ENCODE measurements at regions not wholly inside any gene's neighbourhood (a gene's known extent, or its start where the extent isn't known, plus 50 kb on each side); places are given as distances from the start of the nearest gene placed in this dataset.

DNA sequence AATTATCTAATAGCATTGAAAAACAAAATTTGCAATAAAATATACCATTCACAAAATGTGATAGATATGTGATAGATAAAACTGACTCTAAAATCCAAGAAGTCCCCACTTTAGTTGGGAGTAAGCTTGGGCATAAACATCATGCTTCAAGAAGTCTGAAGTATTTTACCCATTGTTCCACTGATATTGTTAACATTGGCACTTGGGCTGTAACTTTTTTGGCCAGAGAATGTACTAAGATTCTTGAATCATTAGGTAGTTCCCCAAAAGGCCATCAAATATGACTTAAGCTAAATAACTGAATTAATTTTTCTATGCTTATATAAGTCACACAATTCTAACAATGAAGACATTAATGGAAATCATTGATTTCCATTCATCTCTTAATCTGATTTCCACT lies 413.6 kb downstream of the CDH2 start:
- intact Hi-C loops (cut with micrococcal nuclease): no loop called here

- intact Hi-C loops (cut with micrococcal nuclease): no loop called here
Observed at GRCh38 chr18:27762054-27762453, 414.9 kb downstream of the CDH2 start.

DNA sequence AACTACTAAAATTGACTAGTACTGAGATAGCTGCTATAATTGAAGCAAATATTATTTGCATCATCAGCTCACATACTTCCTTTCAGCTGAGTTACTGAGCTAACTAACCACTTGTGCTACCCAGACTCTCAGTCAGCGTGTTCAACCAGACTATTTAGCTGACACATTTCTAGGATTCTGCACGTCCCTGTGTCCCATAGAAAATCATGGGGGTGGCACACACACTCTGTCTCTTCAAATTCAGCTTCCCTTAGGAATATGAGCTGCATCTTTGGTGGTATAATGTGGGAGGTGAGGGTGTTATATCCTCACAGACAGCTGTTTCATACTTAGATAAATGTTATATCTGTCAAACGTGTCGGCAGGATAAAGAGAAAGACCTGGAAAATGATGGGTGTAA lies 424.0 kb downstream of the CDH2 start:
- intact Hi-C loops (cut with micrococcal nuclease): no loop called here

DNA sequence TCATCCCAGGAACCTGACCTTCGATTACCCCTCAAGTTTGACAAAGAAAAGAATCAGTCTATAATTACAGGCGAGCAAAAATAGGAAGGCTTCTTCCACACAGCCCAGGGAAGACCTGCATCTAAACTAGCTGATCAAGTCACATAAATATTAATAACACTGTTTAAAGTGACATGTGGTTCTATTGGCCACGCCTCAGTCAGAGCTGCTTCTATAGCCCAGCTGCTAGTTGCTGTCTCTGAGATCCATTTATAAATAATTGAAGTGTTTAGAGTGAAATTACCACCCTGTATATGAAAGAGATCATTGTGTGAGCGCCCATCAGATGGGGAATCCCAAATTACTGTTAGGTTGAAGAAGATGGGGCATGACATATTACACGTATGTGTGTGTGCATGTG lies 426.0 kb downstream of the CDH2 start:
- intact Hi-C loops (cut with micrococcal nuclease): no loop called here

DNA sequence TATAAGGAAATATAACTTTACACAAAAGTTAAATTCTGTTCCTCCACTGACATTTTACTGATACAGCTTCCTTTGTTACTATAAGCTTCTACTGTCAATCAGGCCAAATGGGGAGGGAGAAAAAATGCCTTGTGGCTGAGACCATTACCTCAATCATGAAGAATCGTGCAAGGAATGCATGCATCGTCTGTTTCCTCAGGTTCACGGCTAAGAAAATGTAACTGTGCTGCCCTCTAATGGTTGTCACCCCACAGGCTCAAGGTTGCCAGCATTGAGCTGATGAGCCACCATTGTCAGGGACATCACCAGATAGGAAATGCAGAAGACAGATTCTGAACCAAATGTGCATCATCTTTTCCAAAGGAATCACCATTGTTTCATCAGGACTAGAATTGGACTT lies 426.9 kb downstream of the CDH2 start:
- intact Hi-C loops (cut with micrococcal nuclease): no loop called here

DNA sequence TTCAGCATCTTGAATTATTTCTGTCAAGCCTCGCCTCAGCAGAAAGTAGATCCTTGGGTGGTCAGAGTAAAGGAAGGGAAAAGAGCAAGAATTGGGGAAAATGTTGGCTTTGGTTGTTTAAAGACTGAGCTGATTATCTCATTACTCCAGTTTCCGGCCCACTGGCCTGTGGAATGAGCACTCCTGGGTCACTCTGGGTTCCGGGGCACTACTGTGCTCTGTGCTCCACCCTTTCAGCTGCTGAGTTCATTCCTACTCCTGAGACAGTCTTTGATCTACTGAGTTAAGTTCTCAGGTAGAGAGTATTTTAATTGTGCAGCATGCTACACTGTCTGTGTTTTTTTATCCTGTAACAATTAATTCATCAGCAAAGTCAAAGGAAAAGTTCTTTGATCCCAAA lies 427.7 kb downstream of the CDH2 start:
- intact Hi-C loops (cut with micrococcal nuclease): no loop called here

DNA sequence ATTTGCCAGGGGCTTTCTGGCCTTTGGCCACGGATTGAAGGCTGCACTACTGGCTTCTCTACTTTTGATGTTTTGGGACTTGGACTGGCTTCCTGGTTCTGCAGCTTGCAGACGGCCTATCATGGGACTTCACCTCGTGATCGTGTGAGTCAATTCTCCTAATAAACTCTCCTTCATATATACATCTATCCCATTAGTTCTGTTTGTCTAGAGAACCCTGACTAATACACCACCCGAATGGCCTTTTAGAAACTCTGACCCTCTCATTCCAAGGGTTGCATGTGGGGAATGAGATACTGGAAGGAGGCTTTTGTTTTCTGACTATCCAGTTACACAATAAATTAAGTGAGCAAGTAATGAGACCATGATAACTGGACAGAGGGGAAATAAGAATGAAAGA lies 430.7 kb downstream of the CDH2 start:
- intact Hi-C loops (cut with micrococcal nuclease): no loop called here

GRCh38 chr18:27735117-27735516 lies 441.8 kb downstream of the CDH2 start:
- intact Hi-C loops (cut with micrococcal nuclease): no loop called here

DNA sequence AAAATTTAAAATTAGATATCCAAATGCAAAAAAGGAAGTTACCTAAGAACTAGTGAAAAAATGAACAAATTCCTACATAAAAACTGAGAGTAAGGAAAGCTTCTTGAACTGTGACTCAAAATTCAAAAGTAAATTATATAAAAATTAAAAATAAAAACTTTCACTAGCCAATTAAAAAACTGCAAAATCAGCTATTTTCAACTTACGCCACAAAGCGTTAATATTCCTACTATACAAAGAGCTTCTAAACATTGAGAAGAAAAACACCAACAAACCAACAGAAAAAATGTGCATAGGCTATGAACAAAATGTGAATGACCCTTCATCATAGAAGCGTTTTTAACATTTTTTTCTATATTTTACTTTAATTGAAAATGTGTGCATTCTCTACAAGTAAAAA lies 445.7 kb downstream of the CDH2 start:
- intact Hi-C loops (cut with micrococcal nuclease): no loop called here

- intact Hi-C loops (cut with micrococcal nuclease): no loop called here
Observed at GRCh38 chr18:27728659-27729058, 448.3 kb downstream of the CDH2 start.

GRCh38 chr18:27724362-27724761 lies 452.6 kb downstream of the CDH2 start:
- intact Hi-C loops (cut with micrococcal nuclease): no loop called here

GRCh38 chr18:27723168-27723567 lies 453.8 kb downstream of the CDH2 start:
- intact Hi-C loops (cut with micrococcal nuclease): no loop called here

DNA sequence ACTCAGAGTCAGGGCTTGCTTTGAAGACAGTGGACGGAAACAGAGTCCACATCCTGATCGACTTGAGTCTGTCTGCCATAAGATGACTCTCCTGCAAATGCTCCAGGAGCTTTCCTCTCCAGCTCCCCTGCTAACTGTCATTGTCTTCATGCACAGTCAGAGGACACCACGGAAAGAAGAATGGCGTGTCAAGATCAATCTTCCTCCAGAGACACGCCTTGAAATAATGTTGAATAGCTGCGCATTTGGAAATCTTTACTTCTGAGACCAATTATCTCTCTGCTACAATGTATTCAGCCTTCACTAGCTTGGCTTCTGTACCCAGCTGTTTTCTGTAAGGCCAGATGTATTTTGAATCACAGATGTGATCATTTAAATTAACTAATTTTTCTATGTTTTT lies 457.2 kb downstream of the CDH2 start:
- intact Hi-C loops (cut with micrococcal nuclease): no loop called here

DNA sequence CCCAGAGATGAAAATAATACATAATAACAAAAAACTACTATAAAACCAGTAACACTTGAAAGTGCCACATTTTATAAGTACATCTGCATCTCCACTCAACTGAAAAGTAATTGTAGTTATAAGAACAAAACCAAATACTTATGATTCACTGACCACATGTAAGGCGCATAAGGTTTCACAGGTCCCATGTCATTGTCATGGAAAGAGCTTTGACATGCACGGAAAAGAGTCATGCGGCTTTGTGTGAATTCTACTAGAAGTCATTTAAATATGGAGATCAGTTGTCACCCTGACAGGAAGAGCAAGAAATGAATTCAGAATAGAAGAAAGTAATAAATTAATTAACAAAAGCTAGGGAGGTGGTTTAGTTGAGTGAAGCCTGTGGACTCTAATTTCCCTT lies 459.1 kb downstream of the CDH2 start:
- intact Hi-C loops (cut with micrococcal nuclease): no loop called here

GRCh38 chr18:27717250-27717649 lies 459.7 kb downstream of the CDH2 start:
- intact Hi-C loops (cut with micrococcal nuclease): no loop called here

- intact Hi-C loops (cut with micrococcal nuclease): no loop called here
Observed at GRCh38 chr18:27715751-27716150, 461.2 kb downstream of the CDH2 start.

- intact Hi-C loops (cut with micrococcal nuclease): no loop called here
Observed at GRCh38 chr18:27713738-27714095, 463.2 kb downstream of the CDH2 start.

- intact Hi-C loops (cut with micrococcal nuclease): no loop called here
Observed at GRCh38 chr18:27713037-27713737, 463.7 kb downstream of the CDH2 start.

DNA sequence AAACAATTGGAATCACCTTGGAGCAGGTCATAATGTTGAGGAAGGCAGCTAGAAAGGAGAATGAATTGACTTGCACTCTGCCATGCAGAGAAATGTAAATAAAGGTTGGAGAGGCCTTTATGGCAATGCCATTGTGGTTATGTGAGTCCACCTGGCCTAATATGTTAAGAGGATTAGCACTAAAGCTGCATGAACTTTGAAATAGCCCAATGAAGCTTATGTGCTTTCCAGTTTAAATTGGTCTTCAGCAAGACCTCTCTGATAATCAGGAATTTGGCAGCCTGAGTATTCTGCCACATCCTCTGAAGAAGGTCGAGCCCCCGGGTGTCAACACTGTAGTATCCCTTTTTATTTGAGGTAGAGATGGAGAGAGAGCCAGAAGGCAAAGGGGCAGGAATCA lies 464.9 kb downstream of the CDH2 start:
- intact Hi-C loops (cut with micrococcal nuclease): no loop called here

GRCh38 chr18:27711382-27711781 lies 465.5 kb downstream of the CDH2 start:
- intact Hi-C loops (cut with micrococcal nuclease): no loop called here

DNA sequence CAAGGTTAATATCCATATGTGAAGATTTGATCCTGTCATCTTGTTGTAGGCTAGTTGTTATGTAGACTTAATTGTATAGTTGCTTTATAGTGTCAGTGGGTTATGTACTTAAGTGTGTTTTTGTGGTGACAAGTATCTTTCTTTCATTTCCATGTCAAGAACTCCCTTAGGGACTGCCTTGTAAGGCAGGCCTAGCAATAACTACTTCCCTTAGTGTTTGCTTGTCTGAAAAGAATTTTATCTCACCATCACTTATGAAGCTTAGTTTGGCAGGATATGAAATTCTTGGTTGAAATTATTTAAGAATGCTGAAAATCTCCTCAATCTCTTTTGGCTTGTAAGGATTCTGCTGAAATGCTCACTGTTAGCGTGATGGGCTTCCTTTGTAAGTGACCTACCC lies 467.6 kb downstream of the CDH2 start:
- intact Hi-C loops (cut with micrococcal nuclease): no loop called here

DNA sequence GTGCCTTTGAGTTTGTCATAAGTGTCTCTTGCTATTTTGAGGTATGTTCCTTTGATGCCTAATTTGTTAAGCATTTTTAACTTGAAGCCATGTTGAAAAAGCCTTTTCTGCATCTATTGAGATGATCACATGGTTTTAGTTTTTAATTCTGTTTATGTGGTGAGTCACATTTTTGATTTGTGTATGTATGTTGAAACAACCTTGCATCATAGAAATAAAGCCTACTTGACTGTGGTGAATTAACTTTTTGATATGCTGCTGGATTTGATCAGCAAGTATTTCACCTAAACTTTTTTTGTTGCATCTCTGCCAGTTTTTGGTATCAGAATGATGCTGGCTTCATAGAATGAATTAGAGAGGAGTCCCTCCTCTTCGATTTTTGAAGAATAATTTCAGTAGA lies 469.7 kb downstream of the CDH2 start:
- intact Hi-C loops (cut with micrococcal nuclease): no loop called here

DNA sequence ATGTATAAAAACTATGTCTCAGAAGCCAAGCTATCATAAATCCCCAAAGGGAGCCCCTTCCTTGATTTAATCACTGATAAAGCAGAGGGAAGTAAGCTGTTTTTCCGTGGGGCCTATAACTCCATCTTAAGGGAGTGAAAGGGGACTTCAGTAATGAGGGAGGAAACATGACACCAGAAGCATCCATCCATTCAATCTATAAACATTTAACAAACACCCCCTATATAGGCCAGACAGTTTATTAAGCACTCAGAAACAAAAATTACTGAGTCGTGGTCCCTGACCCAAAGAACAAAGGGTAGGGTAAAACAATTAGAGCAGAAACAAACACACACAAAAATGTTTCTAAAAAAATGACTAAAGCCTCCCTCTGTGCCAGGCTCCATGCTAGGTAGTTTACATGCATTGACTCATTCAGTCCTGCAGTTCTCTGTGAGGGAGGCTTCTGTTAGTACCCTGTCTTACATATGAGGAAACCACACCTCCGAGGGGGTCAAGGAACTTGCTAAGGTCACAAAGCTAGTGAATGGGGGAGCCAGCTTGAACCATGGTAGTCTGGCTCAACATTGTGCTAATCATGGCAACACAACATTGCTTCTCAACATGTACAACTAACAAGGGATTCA lies 472.1 kb downstream of the CDH2 start:
- intact Hi-C loops (cut with micrococcal nuclease): no loop called here

- intact Hi-C loops (cut with micrococcal nuclease): no loop called here
Observed at GRCh38 chr18:27699137-27699536, 477.8 kb downstream of the CDH2 start.

Data from T-helper 1 cell treated with Interleukin-12 subunit alpha and Interleukin-12 subunit beta and Interleukin-4 antibody, amounts not matched to agents 30 ng/mL and 1 ng/mL, for 36 hours (primary cell).